ENCODE measurements at regions not wholly inside any gene's neighbourhood (a gene's known extent, or its start where the extent isn't known, plus 50 kb on each side); places are given as distances from the start of the nearest gene placed in this dataset.
"Not testable (repeated sequence)": the region's sequence is repeated elsewhere in the genome, so short reads cannot be mapped to it uniquely, and the experiment has no call there.

GRCh38 chr22:49004484-49005399 is 822.9 kb downstream of the BRD1 start:
- DNase-seq (ENCODE audit: low spot score), result no peak

GRCh38 chr22:48997605-48998004 is 830.1 kb downstream of the BRD1 start:
- not testable (repeated sequence) for DNase-seq (ENCODE audit: low spot score)

- no peak for DNase-seq (ENCODE audit: low spot score)
These were observed 834.0 kb downstream of the BRD1 start for GRCh38 chr22:48993655-48994054.

GRCh38 chr22:48984639-48985038 is 843.0 kb downstream of the BRD1 start:
- DNase-seq (ENCODE audit: low spot score), result no peak

- DNase-seq (ENCODE audit: low spot score), result no peak
These were observed 845.3 kb downstream of the BRD1 start for GRCh38 chr22:48982321-48982905.

GRCh38 chr22:48981371-48982061 is 846.2 kb downstream of the BRD1 start:
- DNase-seq (ENCODE audit: low spot score), result no peak

GRCh38 chr22:48980918-48981317 is 846.8 kb downstream of the BRD1 start:
- DNase-seq (ENCODE audit: low spot score), result no peak

- no peak for DNase-seq (ENCODE audit: low spot score)
These were observed 847.3 kb downstream of the BRD1 start for GRCh38 chr22:48980409-48980808.

GRCh38 chr22:48979482-48979881 is 848.2 kb downstream of the BRD1 start:
- DNase-seq (ENCODE audit: low spot score), result no peak

- DNase-seq (ENCODE audit: low spot score), result no peak
These were observed 850.8 kb downstream of the BRD1 start for GRCh38 chr22:48976556-48977535.

GRCh38 chr22:48975886-48976285 is 851.8 kb downstream of the BRD1 start:
- no peak for DNase-seq (ENCODE audit: low spot score)

- DNase-seq (ENCODE audit: low spot score), result no peak
These were observed 852.3 kb downstream of the BRD1 start for GRCh38 chr22:48975316-48975741.

- DNase-seq (ENCODE audit: low spot score), result no peak
These were observed 853.0 kb downstream of the BRD1 start for GRCh38 chr22:48974443-48975315.

- no peak for DNase-seq (ENCODE audit: low spot score)
These were observed 854.0 kb downstream of the BRD1 start for GRCh38 chr22:48973694-48974041.

GRCh38 chr22:48972979-48973693 is 854.5 kb downstream of the BRD1 start:
- no peak for DNase-seq (ENCODE audit: low spot score)

- no peak for DNase-seq (ENCODE audit: low spot score)
These were observed 859.3 kb downstream of the BRD1 start for GRCh38 chr22:48968201-48968959.

- DNase-seq (ENCODE audit: low spot score), result no peak
These were observed 864.3 kb downstream of the BRD1 start for GRCh38 chr22:48963405-48963804.

- no peak for DNase-seq (ENCODE audit: low spot score)
These were observed 866.0 kb downstream of the BRD1 start for GRCh38 chr22:48961705-48962104.

All from H4 (cell line).